Prostate gland (tissue), 2 donors: ENCODE measurements at regions not wholly inside any gene's neighbourhood (a gene's known extent, or its start where the extent isn't known, plus 50 kb on each side); places are given as distances from the start of the nearest gene placed in this dataset.

ENCODE experiments used
- DNase-seq: peaks from one replicate; pipeline ENCODE4 v3.0.0-alpha.2; 2019; ENCODE audit warnings: low spot score
- H3K27ac ChIP-seq, 2 donors: fragments of 200-600 bp; sonication (generic); 2 replicates each; pipeline ENCODE4 v1.5.1; 2017 to 2019
- H3K27me3 ChIP-seq: fragments of 200-600 bp; sonication (generic); replicated peaks from 2 replicates; pipeline ENCODE4 v1.5.1; 2019; ENCODE audit not compliant: insufficient read depth
- H3K36me3 ChIP-seq, 2 donors: fragments of 200-600 bp; sonication (generic); 1 replicate in 1 of 2; 2 replicates in 1 of 2; pipeline versions ENCODE4 v1.5.1 to v1.8.1; 2017 to 2019
- H3K4me1 ChIP-seq: fragments of 200-600 bp; sonication (generic); replicated peaks from 2 replicates; pipeline ENCODE4 v1.5.1; 2019
- H3K4me3 ChIP-seq, 2 donors: fragments of 200-600 bp; sonication (generic); 2 replicates each; pipeline ENCODE4 v1.5.1; 2017 to 2019
- H3K9me3 ChIP-seq: fragments of 200-600 bp; sonication (generic); 2 replicates; pipeline ENCODE4 v1.5.1; 2017
- CTCF ChIP-seq, 4 experiments: fragments of 200-600 bp in 2 of 4; fragments of 450-650 bp in 2 of 4; sonication (generic) in 2 of 4; IDR thresholded peaks; 1 replicate in 3 of 4; 2 replicates in 1 of 4; pipeline ENCODE4 v1.5.1; 2016 to 2019; ENCODE audit warnings: antibody characterized with exemption in 4 of 4, mild to moderate bottlenecking in 2 of 4, moderate library complexity in 2 of 4
- POLR2A ChIP-seq: fragments of 450-650 bp; IDR thresholded peaks from one replicate; pipeline ENCODE4 v1.6.1; 2016; ENCODE audit warnings: antibody characterized with exemption, mild to moderate bottlenecking
- POLR2AphosphoS5 ChIP-seq: sonication (generic); formaldehyde crosslinking; IDR thresholded peaks from one replicate; pipeline ENCODE4 v1.6.1; 2017; ENCODE audit warnings: antibody characterized with exemption
- WGBS: methylation state at CpG from one replicate; pipeline ENCODE4 v1.1.5; 2018; 5-methylcytosine and 5-hydroxymethylcytosine counted together
- intact Hi-C: fragments of 100-400 bp; cut with DNase I; formaldehyde crosslinking; loops from one replicate; pipeline ENCODE4 v1.14.2; 2022

- Histone ChIP-seq H3K9me3 (no peaks in the 10 kb centered on the region), H3K27ac (peak overlapping the region in 1 of 2 donors; percentile 21), H3K4me1 (no peaks in the 10 kb centered on the region), H3K27me3 (no peaks in the 10 kb centered on the region), H3K36me3 (no peaks in the 10 kb centered on the region), H3K4me3 (peak overlapping the region; percentile 11 to 22)
- WGBS, result 36% methylated on average over 6 of the region's 6 CpGs
- DNase-seq, result no peak
- intact Hi-C loops, result no loop called here
- TF ChIP-seq POLR2A (no peak), POLR2AphosphoS5 (no peak), CTCF (IDR thresholded peaks at IDR 0.05) (no peak)
Observed at GRCh38 chr5:88502179-88503040, 233.8 kb upstream of the TMEM161B start.

DNA sequence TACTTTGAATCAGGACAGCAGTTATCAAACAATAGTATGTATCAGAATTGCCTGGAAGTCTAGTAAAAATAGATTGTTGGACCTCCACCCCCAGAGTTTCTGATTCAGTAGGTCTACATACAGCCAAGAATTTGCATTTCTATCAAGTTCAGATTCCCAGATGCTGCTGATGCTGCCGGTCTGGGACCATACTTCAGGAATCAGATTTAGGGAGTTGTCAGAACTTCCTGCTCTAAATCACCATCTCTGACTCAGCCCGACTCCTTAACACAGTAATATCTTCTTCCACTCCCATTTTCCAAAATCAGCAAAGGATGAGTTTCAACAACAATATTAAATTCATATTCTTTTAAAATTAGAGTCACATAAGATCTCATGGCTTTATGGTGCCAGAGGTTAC is 227.2 kb upstream of the TMEM161B start:
- H3K27me3 ChIP-seq, result no peaks in the 10 kb centered on the region
- TF ChIP-seq POLR2AphosphoS5, result no peak
- TF ChIP-seq CTCF (IDR thresholded peaks at IDR 0.05), result no peak
- no peak for TF ChIP-seq POLR2A
- H3K4me3 ChIP-seq, result no peak overlapping the region
- no peaks in the 10 kb centered on the region for H3K4me1 ChIP-seq
- intact Hi-C loops, result no loop called here
- no peak overlapping the region for H3K27ac ChIP-seq
- no peak for DNase-seq
- WGBS, result 65% methylated on average over 2 of the region's 2 CpGs
- no peaks in the 10 kb centered on the region for H3K9me3 ChIP-seq
- H3K36me3 ChIP-seq, result no peaks in the 10 kb centered on the region

DNA sequence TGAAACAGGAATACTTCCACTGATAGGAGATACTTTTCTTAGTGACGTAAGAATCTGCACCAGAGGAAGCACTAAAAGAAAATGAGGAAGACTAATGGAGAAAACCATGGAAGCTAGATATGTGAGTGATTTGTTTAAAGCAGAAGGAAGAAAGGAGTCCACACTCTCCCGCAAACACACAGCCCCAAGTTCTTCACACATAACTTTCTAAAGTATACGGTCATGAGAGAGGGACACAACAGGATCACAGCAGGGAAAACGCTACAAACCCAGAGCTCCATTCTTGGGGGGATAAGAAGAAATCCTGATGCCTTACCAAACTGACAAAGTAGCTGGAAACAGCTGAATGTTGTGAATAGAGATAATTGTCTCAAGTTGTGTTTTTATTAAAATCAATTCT is 222.2 kb upstream of the TMEM161B start:
- TF ChIP-seq POLR2AphosphoS5, result no peak
- no peak for TF ChIP-seq POLR2A
- TF ChIP-seq CTCF (IDR thresholded peaks at IDR 0.05), result no peak

GRCh38 chr5:88489364-88489763 is 220.7 kb upstream of the TMEM161B start:
- intact Hi-C loops, result no loop called here
- Histone ChIP-seq H3K4me3 (no peak overlapping the region), H3K36me3 (no peaks in the 10 kb centered on the region), H3K27ac (no peak overlapping the region), H3K9me3 (no peaks in the 10 kb centered on the region), H3K27me3 (no peaks in the 10 kb centered on the region), H3K4me1 (no peaks in the 10 kb centered on the region)
- TF ChIP-seq POLR2A, result no peak
- DNase-seq, result no peak
- 58% methylated on average over 6 of the region's 6 CpGs for WGBS

More for the DNA sequence above, 222.2 kb upstream of the TMEM161B start:
- H3K4me1 ChIP-seq, result no peaks in the 10 kb centered on the region
- H3K36me3 ChIP-seq, result no peaks in the 10 kb centered on the region
- intact Hi-C loops, result no loop called here
- H3K27ac ChIP-seq, result no peak overlapping the region
- no peaks in the 10 kb centered on the region for H3K9me3 ChIP-seq
- H3K4me3 ChIP-seq, result no peak overlapping the region
- WGBS, result 47% methylated on average over 4 of the region's 4 CpGs
- no peaks in the 10 kb centered on the region for H3K27me3 ChIP-seq
- DNase-seq, result no peak

- no peaks in the 10 kb centered on the region for H3K27me3 ChIP-seq
- 53% methylated on average over 2 of the region's 2 CpGs for WGBS
- H3K9me3 ChIP-seq, result no peaks in the 10 kb centered on the region
- no peak for DNase-seq
- TF ChIP-seq POLR2AphosphoS5, result no peak
- no peak for TF ChIP-seq CTCF (IDR thresholded peaks at IDR 0.05)
- no peak for TF ChIP-seq POLR2A
- no peak overlapping the region for H3K4me3 ChIP-seq
- no peaks in the 10 kb centered on the region for H3K36me3 ChIP-seq
- H3K4me1 ChIP-seq, result no peaks in the 10 kb centered on the region
- intact Hi-C loops, result no loop called here
- no peak overlapping the region for H3K27ac ChIP-seq
Observed at GRCh38 chr5:88488561-88488960, 219.9 kb upstream of the TMEM161B start.
